ENCODE measurements at regions not wholly inside any gene's neighbourhood (a gene's known extent, or its start where the extent isn't known, plus 50 kb on each side); places are given as distances from the start of the nearest gene placed in this dataset.

DNA sequence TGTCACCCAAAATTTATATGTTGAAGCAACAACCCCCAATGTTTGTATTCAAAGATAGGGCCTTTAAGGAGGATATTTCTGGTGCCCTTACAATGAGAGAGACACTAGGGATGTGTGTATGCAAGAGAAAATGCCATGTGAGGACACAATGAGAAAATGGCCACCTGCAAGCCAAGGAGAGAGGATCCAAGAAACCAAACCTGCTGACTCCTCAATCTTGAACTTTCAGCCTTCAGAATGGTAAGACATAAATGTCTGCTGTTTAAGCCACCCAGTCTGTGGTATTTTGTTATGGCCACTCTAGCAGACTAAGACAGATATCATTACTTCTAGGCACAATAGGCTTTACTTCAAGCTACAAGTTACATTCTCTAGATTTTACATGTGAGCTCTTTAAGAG is 1145.1 kb upstream of the MAP3K7 start:
- peaks cover 15% of the 10 kb centered on the region for H3K9me3 Mint-ChIP-seq
- no peaks in the 10 kb centered on the region for H3K4me1 Mint-ChIP-seq (ENCODE audit: low read depth in 2 of 2)
- no peak for DNase-seq (ENCODE audit: low spot score)
- H3K27ac Mint-ChIP-seq, result no peak overlapping the region
- no peak for ATAC-seq
- no peak overlapping the region for H3K4me3 Mint-ChIP-seq
- peaks cover 5% of the 10 kb centered on the region for H3K36me3 Mint-ChIP-seq
- no peaks in the 10 kb centered on the region for H3K27me3 Mint-ChIP-seq

DNA sequence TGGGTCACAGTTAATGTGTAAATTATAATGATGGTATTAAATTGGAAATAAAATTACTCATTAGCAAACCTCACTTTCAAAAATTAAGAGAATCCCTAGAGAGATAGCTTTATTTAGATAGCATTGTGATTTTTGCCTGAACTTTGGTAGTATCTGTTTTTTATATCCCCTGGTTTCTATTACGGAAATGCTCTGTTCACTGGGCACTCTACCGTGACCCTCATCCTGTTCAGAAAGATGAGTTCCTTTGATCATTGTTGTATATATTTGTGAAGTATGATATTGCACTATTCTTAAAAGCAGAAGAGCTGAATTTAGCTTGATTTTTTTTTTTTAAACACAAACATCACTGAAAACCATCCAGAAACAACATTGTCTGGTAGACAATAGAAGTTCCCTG is 1143.8 kb upstream of the MAP3K7 start:
- no peaks in the 10 kb centered on the region for H3K27me3 Mint-ChIP-seq
- H3K4me3 Mint-ChIP-seq, result no peak overlapping the region
- DNase-seq (ENCODE audit: low spot score) (no peak), ATAC-seq (no peak)
- peaks cover 5% of the 10 kb centered on the region for H3K36me3 Mint-ChIP-seq
- peaks cover 15% of the 10 kb centered on the region for H3K9me3 Mint-ChIP-seq
- no peak overlapping the region for H3K27ac Mint-ChIP-seq
- no peaks in the 10 kb centered on the region for H3K4me1 Mint-ChIP-seq (ENCODE audit: low read depth in 2 of 2)

DNA sequence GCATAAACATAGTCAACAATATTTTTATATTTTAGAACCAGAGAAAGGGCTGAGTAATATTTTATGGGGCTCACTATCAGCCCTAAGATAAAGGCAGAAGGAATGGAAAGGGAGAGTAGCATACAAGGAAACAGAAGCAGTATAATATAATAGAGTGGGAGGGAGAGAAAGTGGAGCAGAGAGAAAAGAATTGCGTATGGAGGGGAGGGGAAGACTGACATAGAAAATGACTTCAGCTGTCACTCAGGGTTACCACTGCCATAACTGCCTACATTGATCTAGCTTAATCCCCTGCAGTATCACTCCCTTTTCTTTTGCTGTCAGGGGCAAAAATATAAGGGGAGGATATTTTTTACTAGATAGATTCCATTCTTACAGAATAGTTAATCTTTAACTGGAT is 1133.5 kb upstream of the MAP3K7 start:
- no peak overlapping the region for H3K27ac Mint-ChIP-seq
- H3K36me3 Mint-ChIP-seq, result no peaks in the 10 kb centered on the region
- DNase-seq (ENCODE audit: low spot score), result no peak
- H3K4me3 Mint-ChIP-seq, result no peak overlapping the region
- H3K27me3 Mint-ChIP-seq, result no peaks in the 10 kb centered on the region
- peaks cover 11% of the 10 kb centered on the region for H3K9me3 Mint-ChIP-seq
- ATAC-seq, result no peak
- H3K4me1 Mint-ChIP-seq (ENCODE audit: low read depth in 2 of 2), result no peaks in the 10 kb centered on the region

DNA sequence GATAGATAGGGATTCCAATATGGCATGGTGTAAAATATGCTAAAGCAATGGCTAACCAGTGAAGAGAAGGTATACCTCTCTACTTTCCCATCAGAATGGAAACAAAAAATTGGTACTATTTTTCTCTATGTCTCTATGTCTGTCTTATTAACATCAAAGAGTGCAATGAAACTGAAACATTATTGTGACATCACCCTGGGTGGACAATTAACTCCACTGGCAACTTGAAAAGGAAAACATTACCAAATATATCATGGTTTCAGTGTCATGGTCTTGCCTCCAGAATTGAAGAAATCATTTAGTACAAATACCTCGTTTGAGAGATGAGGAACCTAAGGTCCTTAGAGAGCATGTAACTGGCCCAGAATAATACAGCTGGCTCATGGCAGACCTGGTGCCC is 1132.5 kb upstream of the MAP3K7 start:
- DNase-seq (ENCODE audit: low spot score) (no peak), ATAC-seq (no peak)
- Mint-ChIP-seq H3K9me3 (peaks cover 11% of the 10 kb centered on the region), H3K27me3 (no peaks in the 10 kb centered on the region), H3K4me1 (ENCODE audit: low read depth in 2 of 2) (no peaks in the 10 kb centered on the region), H3K36me3 (no peaks in the 10 kb centered on the region), H3K4me3 (no peak overlapping the region), H3K27ac (no peak overlapping the region)

DNA sequence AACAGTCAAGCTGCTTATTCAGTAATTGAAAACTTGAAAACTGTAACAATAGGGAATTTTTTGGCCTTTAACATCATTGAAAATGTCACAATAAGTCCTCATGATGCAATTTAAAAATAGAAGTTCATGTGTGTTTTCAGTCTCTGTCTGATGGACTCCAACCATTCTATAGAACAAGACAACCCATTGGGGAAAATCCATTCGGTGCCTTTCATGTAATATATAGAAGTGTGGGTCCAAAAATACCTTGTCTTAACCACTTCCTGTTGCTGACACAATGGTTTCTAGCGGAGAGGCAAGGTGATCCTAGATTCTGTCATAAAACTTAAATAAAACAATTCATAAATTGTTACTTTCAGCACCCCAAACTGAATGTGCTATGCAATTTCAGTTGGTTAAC is 1131.3 kb upstream of the MAP3K7 start:
- no peak for DNase-seq (ENCODE audit: low spot score)
- ATAC-seq, result no peak
- H3K27ac Mint-ChIP-seq, result no peak overlapping the region
- no peak overlapping the region for H3K4me3 Mint-ChIP-seq
- peaks cover 11% of the 10 kb centered on the region for H3K9me3 Mint-ChIP-seq
- H3K27me3 Mint-ChIP-seq, result no peaks in the 10 kb centered on the region
- no peaks in the 10 kb centered on the region for H3K36me3 Mint-ChIP-seq
- H3K4me1 Mint-ChIP-seq (ENCODE audit: low read depth in 2 of 2), result no peaks in the 10 kb centered on the region

DNA sequence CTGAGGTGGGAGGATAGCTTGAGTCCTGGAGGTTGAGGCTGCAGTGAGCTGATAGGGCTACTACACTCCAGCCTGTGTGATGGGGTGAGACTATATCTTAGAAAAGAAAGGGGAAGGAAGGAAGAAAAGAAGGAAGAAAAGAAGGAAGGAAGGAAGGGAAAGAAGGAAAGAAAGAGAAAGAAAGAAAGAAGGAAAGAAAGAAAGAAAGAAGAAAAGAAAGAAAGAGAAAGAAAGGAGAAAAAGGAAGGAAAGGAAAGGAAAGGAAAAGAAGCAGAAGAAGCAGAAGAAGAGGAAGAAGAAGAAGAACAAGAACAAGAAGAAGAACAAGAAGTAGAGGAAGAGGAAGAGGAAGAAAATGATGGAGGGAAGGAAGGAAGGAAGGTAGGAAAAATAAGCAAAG is 1130.2 kb upstream of the MAP3K7 start:
- peaks cover 11% of the 10 kb centered on the region for H3K9me3 Mint-ChIP-seq
- no peak for ATAC-seq
- no peaks in the 10 kb centered on the region for H3K27me3 Mint-ChIP-seq
- no peaks in the 10 kb centered on the region for H3K4me1 Mint-ChIP-seq (ENCODE audit: low read depth in 2 of 2)
- no peak for DNase-seq (ENCODE audit: low spot score)
- H3K36me3 Mint-ChIP-seq, result no peaks in the 10 kb centered on the region
- H3K27ac Mint-ChIP-seq, result no peak overlapping the region
- H3K4me3 Mint-ChIP-seq, result no peak overlapping the region

DNA sequence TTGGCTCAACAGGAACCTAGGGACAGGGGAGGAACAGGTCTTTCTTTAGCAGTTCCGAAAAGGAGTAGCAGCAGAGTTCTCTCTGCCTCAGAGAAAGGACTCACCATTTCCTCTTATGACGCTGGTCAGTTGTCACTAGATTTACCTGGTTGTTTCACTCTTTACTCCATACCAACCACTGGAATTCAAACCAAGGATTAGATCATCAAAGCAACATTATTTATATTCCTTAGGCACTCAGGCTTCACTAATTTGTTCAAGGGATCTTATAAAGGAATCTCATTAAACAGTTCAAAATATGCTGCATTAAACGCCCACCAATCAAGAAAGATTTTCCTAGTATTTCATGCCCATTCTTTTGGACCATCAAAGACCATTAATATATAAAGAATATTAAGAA is 1129.5 kb upstream of the MAP3K7 start:
- no peaks in the 10 kb centered on the region for H3K4me1 Mint-ChIP-seq (ENCODE audit: low read depth in 2 of 2)

DNA sequence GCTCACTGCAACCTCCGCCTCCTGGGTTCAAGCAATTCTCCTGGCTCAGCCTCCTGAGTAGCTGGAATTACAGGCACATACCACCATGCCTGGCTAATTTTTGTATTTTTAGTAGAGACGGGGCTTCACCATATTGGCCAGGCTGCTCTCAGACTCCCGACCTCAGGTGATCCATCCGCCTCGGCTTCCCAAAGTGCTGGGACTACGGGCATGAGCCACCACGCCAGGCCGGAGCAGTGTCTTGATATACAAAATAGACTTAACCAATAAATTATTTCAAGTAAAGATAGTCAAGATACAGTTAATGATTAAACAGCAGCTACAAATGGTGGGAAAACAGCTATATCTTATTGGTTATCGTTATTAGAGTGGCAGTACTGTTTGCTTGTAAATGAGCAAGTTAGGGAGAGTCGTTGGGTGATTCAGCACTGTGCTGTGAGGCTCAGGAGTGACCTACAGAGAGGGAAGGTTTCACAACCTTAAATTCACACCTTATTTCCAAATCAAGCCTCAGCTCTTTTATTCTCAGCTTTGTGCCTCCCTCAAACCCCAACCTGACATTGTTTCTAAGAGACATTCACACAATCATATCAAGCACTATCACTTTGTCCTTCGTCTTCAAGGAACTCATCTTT is 1128.4 kb upstream of the MAP3K7 start:
- Mint-ChIP-seq H3K4me3 (no peak overlapping the region), H3K27me3 (no peaks in the 10 kb centered on the region), H3K9me3 (peaks cover 11% of the 10 kb centered on the region), H3K27ac (no peak overlapping the region), H3K4me1 (ENCODE audit: low read depth in 2 of 2) (no peaks in the 10 kb centered on the region), H3K36me3 (no peaks in the 10 kb centered on the region)
- ATAC-seq (no peak), DNase-seq (ENCODE audit: low spot score) (no peak)

More for the DNA sequence above, 1129.5 kb upstream of the MAP3K7 start:
- Mint-ChIP-seq H3K27ac (no peak overlapping the region), H3K27me3 (no peaks in the 10 kb centered on the region), H3K9me3 (peaks cover 11% of the 10 kb centered on the region), H3K4me3 (no peak overlapping the region), H3K36me3 (no peaks in the 10 kb centered on the region)
- no peak for DNase-seq (ENCODE audit: low spot score)
- no peak for ATAC-seq

DNA sequence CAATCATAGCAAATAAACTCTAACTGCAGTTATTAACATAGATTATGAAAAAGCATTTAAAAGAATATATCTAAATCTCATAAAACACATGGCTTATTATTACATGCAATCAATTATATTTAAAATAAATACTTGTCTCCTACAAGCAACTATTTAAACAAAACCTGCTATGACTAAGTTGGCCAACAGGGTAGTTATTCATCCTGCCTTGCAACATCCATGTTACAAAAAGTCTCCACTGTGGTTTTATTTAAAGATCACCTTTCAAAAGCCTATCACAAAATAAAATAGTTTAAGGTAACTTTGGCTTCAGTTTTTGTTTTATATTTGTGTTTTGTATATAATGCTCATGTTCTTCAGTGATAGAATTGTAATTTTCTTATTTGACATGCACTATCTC is 1127.0 kb upstream of the MAP3K7 start:
- Mint-ChIP-seq H3K4me3 (no peak overlapping the region), H3K27me3 (no peaks in the 10 kb centered on the region), H3K4me1 (ENCODE audit: low read depth in 2 of 2) (no peaks in the 10 kb centered on the region), H3K36me3 (no peaks in the 10 kb centered on the region), H3K27ac (no peak overlapping the region), H3K9me3 (peaks cover 11% of the 10 kb centered on the region)
- no peak for ATAC-seq
- no peak for DNase-seq (ENCODE audit: low spot score)

DNA sequence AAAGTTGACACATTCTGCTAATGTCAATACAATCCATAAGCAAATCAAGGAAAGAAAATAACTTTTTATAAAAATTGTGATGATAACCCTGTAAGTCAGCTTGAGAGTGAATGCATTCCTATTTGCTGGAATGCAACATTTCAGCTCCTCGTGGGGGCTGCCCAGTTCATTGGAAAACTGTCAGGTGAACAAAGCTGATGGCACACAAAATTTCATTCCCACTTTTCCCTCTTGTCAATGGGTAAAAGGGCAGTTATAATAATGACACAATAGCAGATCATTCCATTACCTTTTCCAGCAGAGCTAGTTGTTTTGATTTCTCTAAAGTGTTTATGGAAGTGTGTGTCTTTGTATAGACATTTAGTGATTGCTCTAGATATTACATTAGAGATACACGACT is 1124.6 kb upstream of the MAP3K7 start:
- H3K27me3 Mint-ChIP-seq, result no peaks in the 10 kb centered on the region
- H3K27ac Mint-ChIP-seq, result no peak overlapping the region
- no peak for DNase-seq (ENCODE audit: low spot score)
- no peaks in the 10 kb centered on the region for H3K4me1 Mint-ChIP-seq (ENCODE audit: low read depth in 2 of 2)
- no peak overlapping the region for H3K4me3 Mint-ChIP-seq
- H3K9me3 Mint-ChIP-seq, result peaks cover 4% of the 10 kb centered on the region
- no peaks in the 10 kb centered on the region for H3K36me3 Mint-ChIP-seq
- no peak for ATAC-seq

DNA sequence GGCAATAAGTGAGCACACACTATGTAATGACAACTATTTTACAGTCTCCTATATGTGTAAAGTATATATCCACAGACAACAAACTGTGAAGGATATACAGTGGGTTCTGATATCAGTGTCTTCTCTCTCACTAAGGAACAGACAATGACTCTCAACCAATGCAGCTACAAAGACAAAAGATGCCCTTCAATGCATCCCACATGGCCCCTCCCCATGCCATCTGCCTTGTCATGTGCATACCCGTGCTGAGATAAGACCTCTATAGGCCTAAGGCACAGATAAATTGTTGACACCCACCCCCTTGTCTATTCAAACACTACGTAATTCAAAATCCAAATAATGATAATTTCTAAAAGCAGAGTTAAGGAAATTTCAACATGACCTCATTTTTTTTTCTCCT is 1123.5 kb upstream of the MAP3K7 start:
- no peaks in the 10 kb centered on the region for H3K36me3 Mint-ChIP-seq
- no peaks in the 10 kb centered on the region for H3K9me3 Mint-ChIP-seq
- H3K27ac Mint-ChIP-seq, result no peak overlapping the region
- H3K27me3 Mint-ChIP-seq, result no peaks in the 10 kb centered on the region
- DNase-seq (ENCODE audit: low spot score) (no peak), ATAC-seq (no peak)
- H3K4me3 Mint-ChIP-seq, result no peak overlapping the region
- H3K4me1 Mint-ChIP-seq (ENCODE audit: low read depth in 2 of 2), result no peaks in the 10 kb centered on the region

DNA sequence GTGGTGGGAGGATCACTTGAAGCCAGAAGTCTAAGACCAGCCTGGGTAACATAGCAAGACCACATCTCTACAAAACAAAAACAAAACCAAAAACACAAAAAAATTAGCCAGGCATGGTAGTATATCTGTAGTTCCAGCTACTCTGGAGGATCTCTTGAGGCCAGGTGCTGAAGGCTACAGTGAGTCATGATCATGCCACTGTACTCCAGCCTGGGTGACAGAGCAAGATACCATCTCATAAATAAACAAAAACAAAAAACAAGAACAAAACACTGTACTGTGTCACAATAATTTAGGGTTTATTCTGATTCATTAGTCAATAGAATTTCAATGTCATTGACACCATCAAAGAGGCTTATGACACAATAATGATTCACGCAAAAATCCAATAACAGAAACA is 1121.7 kb upstream of the MAP3K7 start:
- Mint-ChIP-seq H3K9me3 (peaks cover 4% of the 10 kb centered on the region), H3K27ac (no peak overlapping the region), H3K4me1 (ENCODE audit: low read depth in 2 of 2) (no peaks in the 10 kb centered on the region), H3K4me3 (no peak overlapping the region), H3K27me3 (no peaks in the 10 kb centered on the region), H3K36me3 (no peaks in the 10 kb centered on the region)
- DNase-seq (ENCODE audit: low spot score), result no peak
- ATAC-seq, result no peak

DNA sequence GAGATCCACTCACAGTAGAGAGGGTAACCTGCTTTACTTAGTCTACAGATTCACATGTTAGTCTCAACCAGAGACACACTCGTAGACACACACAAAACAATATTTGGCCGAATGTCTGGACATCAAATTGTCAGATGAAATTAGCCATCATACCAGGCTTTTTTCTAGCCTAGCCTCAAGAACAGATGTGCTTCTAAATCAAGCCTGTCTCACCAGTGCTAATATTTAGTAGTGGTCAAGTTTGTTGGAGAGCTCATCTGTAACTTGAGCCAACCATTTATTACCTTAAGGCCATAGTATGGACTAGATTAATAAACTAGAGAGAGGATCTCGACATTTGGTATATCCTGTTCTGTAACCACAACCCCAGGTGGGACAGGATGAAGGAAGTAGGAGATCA is 1118.8 kb upstream of the MAP3K7 start:
- no peak for ATAC-seq
- no peak overlapping the region for H3K27ac Mint-ChIP-seq

DNA sequence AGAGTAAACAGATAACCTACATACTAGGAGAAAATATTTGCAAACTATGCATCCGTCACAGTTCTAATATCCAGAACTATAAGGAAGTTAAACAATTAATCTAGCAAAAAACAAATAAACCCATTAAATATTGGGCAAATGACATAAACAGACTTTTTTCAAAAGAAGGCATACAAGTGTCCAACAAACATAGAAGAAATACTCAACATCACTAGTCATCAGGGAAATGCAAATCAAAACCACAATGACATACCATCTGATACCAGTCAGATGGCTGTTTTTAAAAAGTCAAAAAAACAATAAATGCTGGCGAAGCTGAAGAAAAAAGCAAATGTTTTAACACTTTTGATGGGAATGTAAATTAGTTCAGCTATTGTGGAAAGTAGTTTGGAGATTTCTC is 1117.7 kb upstream of the MAP3K7 start:
- H3K9me3 Mint-ChIP-seq, result peaks cover 21% of the 10 kb centered on the region
- no peaks in the 10 kb centered on the region for H3K4me1 Mint-ChIP-seq (ENCODE audit: low read depth in 2 of 2)
- DNase-seq (ENCODE audit: low spot score), result no peak
- no peak overlapping the region for H3K4me3 Mint-ChIP-seq
- peaks cover 5% of the 10 kb centered on the region for H3K36me3 Mint-ChIP-seq
- no peak overlapping the region for H3K27ac Mint-ChIP-seq
- no peak for ATAC-seq
- H3K27me3 Mint-ChIP-seq, result no peaks in the 10 kb centered on the region

More for the DNA sequence above, 1118.8 kb upstream of the MAP3K7 start:
- H3K9me3 Mint-ChIP-seq, result peaks cover 18% of the 10 kb centered on the region
- no peaks in the 10 kb centered on the region for H3K4me1 Mint-ChIP-seq (ENCODE audit: low read depth in 2 of 2)
- no peaks in the 10 kb centered on the region for H3K27me3 Mint-ChIP-seq
- no peak overlapping the region for H3K4me3 Mint-ChIP-seq
- H3K36me3 Mint-ChIP-seq, result peaks cover 5% of the 10 kb centered on the region
- DNase-seq (ENCODE audit: low spot score), result no peak

DNA sequence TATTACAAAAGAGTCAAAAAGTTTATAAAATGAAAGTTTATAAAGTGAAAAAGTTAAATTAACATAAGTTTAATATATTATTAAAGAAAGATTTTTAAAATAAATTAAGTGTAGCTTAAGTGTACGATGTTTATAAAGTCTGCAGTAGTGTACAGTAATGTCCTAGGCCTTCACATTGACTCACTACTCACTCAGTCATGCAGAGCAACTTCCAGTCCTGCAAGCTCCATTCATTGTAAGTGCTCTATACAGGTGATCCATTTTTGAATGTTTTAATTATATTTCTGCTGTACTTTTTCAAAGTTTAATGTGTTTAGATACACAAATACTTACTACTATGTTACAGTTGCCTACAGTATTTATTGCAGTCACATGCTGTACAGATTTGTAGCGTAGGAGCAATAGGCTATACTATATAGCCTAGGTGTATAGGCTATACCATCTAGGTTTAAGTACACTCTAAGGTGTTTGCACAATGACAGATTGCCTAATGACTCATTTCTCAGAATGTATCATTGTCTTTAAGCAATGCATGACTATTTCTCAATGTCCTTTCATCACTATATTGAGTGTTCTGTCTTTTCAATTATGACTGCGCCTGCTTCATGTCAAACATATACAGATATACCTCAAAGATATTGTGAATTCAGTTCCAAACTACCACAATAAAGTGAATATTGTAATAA is 1110.3 kb upstream of the MAP3K7 start:
- peaks cover 5% of the 10 kb centered on the region for H3K36me3 Mint-ChIP-seq
- H3K4me1 Mint-ChIP-seq (ENCODE audit: low read depth in 2 of 2), result no peaks in the 10 kb centered on the region
- H3K27me3 Mint-ChIP-seq, result no peaks in the 10 kb centered on the region
- H3K27ac Mint-ChIP-seq, result no peak overlapping the region
- no peak overlapping the region for H3K4me3 Mint-ChIP-seq
- DNase-seq (ENCODE audit: low spot score) (no peak), ATAC-seq (no peak)
- H3K9me3 Mint-ChIP-seq, result peaks cover 24% of the 10 kb centered on the region

Measured in natural killer cell treated with Interleukin-12 subunit alpha and Interleukin-12 subunit beta and Interleukin-15 and Interleukin-18, amount 100 ng/mL, for 72 hours (primary cell).